ENCODE measurements at regions not wholly inside any gene's neighbourhood (a gene's known extent, or its start where the extent isn't known, plus 50 kb on each side); places are given as distances from the start of the nearest gene placed in this dataset.

- Histone ChIP-seq H3K27me3 (ENCODE audit: control insufficient read depth in 4 of 4, insufficient read depth in 4 of 4, low read length in 3 of 4) (peaks cover 0 to 2% (median 0%) of the 10 kb centered on the region in 4 donors), H3K36me3 (ENCODE audit: control insufficient read depth in 4 of 4, insufficient read depth in 3 of 4, low read depth in 1 of 4, low read length in 3 of 4) (no peaks in the 10 kb centered on the region), H3K4me1 (ENCODE audit: control insufficient read depth in 4 of 4, insufficient read depth in 4 of 4, low read length in 3 of 4) (no peaks in the 10 kb centered on the region), H3K9ac (ENCODE audit: low read depth in 1 of 2, low read length in 2 of 2) (no peak overlapping the region), H3K4me3 (ENCODE audit: low read depth in 1 of 3, low read length in 3 of 3) (no peak overlapping the region), H3K27ac (ENCODE audit: low read depth in 1 of 2, low read length in 2 of 2) (no peak overlapping the region), H3K9me3 (ENCODE audit: control insufficient read depth in 4 of 4, low read length in 3 of 4) (no peaks in the 10 kb centered on the region)
- no peak for DNase-seq (ENCODE audit: low spot score)
- no peak for TF ChIP-seq GABPA (IDR thresholded peaks at IDR 0.05 in 1 of 2, conservative IDR thresholded peaks at IDR 0.05 in 1 of 2)
- no peak for TF ChIP-seq SP1 (IDR thresholded peaks at IDR 0.05)
- no peak for TF ChIP-seq TAF1 (conservative IDR thresholded peaks at IDR 0.05)
- no peak for TF ChIP-seq MAX (IDR thresholded peaks at IDR 0.05)
- no peak for TF ChIP-seq JUND (IDR thresholded peaks at IDR 0.05)
- TF ChIP-seq HNF4A (conservative IDR thresholded peaks at IDR 0.05), result no peak
- no peak for TF ChIP-seq RXRA (IDR thresholded peaks at IDR 0.05)
- no peak for TF ChIP-seq EGR1 (IDR thresholded peaks at IDR 0.05; ENCODE audit: low read depth in 2 of 2)
- TF ChIP-seq NR2F2 (IDR thresholded peaks at IDR 0.05), result no peak
- TF ChIP-seq, protein P1, sequence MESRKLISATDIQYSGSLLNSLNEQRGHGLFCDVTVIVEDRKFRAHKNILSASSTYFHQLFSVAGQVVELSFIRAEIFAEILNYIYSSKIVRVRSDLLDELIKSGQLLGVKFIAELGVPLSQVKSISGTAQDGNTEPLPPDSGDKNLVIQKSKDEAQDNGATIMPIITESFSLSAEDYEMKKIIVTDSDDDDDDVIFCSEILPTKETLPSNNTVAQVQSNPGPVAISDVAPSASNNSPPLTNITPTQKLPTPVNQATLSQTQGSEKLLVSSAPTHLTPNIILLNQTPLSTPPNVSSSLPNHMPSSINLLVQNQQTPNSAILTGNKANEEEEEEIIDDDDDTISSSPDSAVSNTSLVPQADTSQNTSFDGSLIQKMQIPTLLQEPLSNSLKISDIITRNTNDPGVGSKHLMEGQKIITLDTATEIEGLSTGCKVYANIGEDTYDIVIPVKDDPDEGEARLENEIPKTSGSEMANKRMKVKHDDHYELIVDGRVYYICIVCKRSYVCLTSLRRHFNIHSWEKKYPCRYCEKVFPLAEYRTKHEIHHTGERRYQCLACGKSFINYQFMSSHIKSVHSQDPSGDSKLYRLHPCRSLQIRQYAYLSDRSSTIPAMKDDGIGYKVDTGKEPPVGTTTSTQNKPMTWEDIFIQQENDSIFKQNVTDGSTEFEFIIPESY (IDR thresholded peaks at IDR 0.05), result no peak
- no peak for TF ChIP-seq ATF3 (IDR thresholded peaks at IDR 0.05)
- 67% methylated on average over 7 of the region's 7 CpGs for WGBS
These were observed 214.2 kb downstream of the MTX2 start for GRCh38 chr2:176483476-176483875.

- DNase-seq (ENCODE audit: low spot score), result no peak
- Histone ChIP-seq H3K27ac (ENCODE audit: low read depth in 1 of 2, low read length in 2 of 2) (no peak overlapping the region), H3K27me3 (ENCODE audit: control insufficient read depth in 4 of 4, insufficient read depth in 4 of 4, low read length in 3 of 4) (peaks cover 0 to 2% (median 0%) of the 10 kb centered on the region in 4 donors), H3K4me1 (ENCODE audit: control insufficient read depth in 4 of 4, insufficient read depth in 4 of 4, low read length in 3 of 4) (no peaks in the 10 kb centered on the region), H3K36me3 (ENCODE audit: control insufficient read depth in 4 of 4, insufficient read depth in 3 of 4, low read depth in 1 of 4, low read length in 3 of 4) (no peaks in the 10 kb centered on the region), H3K4me3 (ENCODE audit: low read depth in 1 of 3, low read length in 3 of 3) (no peak overlapping the region), H3K9me3 (ENCODE audit: control insufficient read depth in 4 of 4, low read length in 3 of 4) (no peaks in the 10 kb centered on the region), H3K9ac (ENCODE audit: low read depth in 1 of 2, low read length in 2 of 2) (no peak overlapping the region)
- WGBS, result 84% methylated on average over 10 of the region's 10 CpGs
- no peak for TF ChIP-seq RAD21 (IDR thresholded peaks at IDR 0.05)
- TF ChIP-seq FOXA1 (IDR thresholded peaks at IDR 0.05), result no peak
- TF ChIP-seq GABPA (IDR thresholded peaks at IDR 0.05 in 1 of 2, conservative IDR thresholded peaks at IDR 0.05 in 1 of 2), result no peak
These were observed 214.8 kb downstream of the MTX2 start for GRCh38 chr2:176483901-176484568.

- no peak overlapping the region for H3K27ac ChIP-seq (ENCODE audit: low read depth in 1 of 2, low read length in 2 of 2)
- H3K36me3 ChIP-seq (ENCODE audit: control insufficient read depth in 4 of 4, insufficient read depth in 3 of 4, low read depth in 1 of 4, low read length in 3 of 4), result no peaks in the 10 kb centered on the region
- no peak overlapping the region for H3K9ac ChIP-seq (ENCODE audit: low read depth in 1 of 2, low read length in 2 of 2)
- TF ChIP-seq, protein P2, sequence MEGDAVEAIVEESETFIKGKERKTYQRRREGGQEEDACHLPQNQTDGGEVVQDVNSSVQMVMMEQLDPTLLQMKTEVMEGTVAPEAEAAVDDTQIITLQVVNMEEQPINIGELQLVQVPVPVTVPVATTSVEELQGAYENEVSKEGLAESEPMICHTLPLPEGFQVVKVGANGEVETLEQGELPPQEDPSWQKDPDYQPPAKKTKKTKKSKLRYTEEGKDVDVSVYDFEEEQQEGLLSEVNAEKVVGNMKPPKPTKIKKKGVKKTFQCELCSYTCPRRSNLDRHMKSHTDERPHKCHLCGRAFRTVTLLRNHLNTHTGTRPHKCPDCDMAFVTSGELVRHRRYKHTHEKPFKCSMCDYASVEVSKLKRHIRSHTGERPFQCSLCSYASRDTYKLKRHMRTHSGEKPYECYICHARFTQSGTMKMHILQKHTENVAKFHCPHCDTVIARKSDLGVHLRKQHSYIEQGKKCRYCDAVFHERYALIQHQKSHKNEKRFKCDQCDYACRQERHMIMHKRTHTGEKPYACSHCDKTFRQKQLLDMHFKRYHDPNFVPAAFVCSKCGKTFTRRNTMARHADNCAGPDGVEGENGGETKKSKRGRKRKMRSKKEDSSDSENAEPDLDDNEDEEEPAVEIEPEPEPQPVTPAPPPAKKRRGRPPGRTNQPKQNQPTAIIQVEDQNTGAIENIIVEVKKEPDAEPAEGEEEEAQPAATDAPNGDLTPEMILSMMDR (IDR thresholded peaks at IDR 0.05; ENCODE audit: low read depth, low read length, missing input control), result no peak
- TF ChIP-seq HNF4G (IDR thresholded peaks at IDR 0.05) (no peak), GABPA (IDR thresholded peaks at IDR 0.05 in 1 of 2, conservative IDR thresholded peaks at IDR 0.05 in 1 of 2) (no peak)
- TF ChIP-seq, protein P1 (IDR thresholded peaks at IDR 0.05), result no peak
- 80% methylated on average over 3 of the region's 3 CpGs for WGBS
- H3K4me1 ChIP-seq (ENCODE audit: control insufficient read depth in 4 of 4, insufficient read depth in 4 of 4, low read length in 3 of 4), result no peaks in the 10 kb centered on the region
- DNase-seq (ENCODE audit: low spot score), result no peak
- H3K4me3 ChIP-seq (ENCODE audit: low read depth in 1 of 3, low read length in 3 of 3), result no peak overlapping the region
- peaks cover 0 to 4% (median 1%) of the 10 kb centered on the region in 4 donors for H3K27me3 ChIP-seq (ENCODE audit: control insufficient read depth in 4 of 4, insufficient read depth in 4 of 4, low read length in 3 of 4)
- H3K9me3 ChIP-seq (ENCODE audit: control insufficient read depth in 4 of 4, low read length in 3 of 4), result no peaks in the 10 kb centered on the region
These were observed 215.6 kb downstream of the MTX2 start for GRCh38 chr2:176484838-176485237.
